ENCODE measurements at regions not wholly inside any gene's neighbourhood (a gene's known extent, or its start where the extent isn't known, plus 50 kb on each side); places are given as distances from the start of the nearest gene placed in this dataset.
"Not testable (repeated sequence)": the region's sequence is repeated elsewhere in the genome, so short reads cannot be mapped to it uniquely, and the experiment has no call there.

GRCh38 chr2:64876137-64876647 lies 113.0 kb upstream of the SLC1A4 start:
- DNase-seq, result no peak

- DNase-seq, result no peak
Measured at GRCh38 chr2:64879745-64880144, 109.5 kb upstream of the SLC1A4 start.

DNA sequence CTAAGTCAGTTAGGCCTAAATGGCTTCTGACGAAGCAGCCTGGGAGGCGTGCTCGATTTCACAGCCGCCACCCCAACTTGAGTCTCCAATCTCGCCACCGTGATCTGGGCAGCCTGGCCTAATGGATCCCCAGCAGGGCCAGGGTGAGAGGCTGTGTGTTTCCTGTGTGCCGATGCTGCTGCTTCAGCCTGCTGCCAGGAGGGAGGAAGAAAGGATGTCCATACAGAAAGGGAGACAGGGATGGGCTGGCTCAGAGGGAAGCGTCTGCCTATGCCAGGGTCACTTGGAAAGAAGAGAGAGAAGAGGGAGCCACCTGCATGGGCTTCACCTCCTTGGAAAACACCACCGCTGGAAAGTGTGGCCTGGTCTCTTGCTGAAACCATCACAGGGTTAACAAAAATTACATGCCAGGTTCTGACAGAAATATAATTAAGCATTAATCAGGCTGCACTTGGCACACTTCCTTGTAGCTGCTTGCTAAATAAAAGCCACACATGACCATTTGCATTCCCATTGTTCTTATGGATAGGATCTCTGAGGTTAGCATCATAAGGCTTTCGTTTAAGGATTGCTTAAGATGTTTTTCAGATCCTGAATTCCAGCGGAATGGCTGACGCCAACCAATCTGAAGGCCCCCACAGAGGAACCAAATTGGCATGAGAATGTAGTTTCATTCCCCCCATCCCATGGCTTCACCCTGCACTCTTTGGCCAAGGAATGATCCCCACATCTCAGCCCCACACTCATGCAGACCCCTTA lies 108.8 kb upstream of the SLC1A4 start:
- no peak for DNase-seq

- DNase-seq, result no peak
Measured at GRCh38 chr2:64881037-64881492, 108.1 kb upstream of the SLC1A4 start.

- no peak for DNase-seq
Measured at GRCh38 chr2:64887565-64887964, 101.6 kb upstream of the SLC1A4 start.

DNA sequence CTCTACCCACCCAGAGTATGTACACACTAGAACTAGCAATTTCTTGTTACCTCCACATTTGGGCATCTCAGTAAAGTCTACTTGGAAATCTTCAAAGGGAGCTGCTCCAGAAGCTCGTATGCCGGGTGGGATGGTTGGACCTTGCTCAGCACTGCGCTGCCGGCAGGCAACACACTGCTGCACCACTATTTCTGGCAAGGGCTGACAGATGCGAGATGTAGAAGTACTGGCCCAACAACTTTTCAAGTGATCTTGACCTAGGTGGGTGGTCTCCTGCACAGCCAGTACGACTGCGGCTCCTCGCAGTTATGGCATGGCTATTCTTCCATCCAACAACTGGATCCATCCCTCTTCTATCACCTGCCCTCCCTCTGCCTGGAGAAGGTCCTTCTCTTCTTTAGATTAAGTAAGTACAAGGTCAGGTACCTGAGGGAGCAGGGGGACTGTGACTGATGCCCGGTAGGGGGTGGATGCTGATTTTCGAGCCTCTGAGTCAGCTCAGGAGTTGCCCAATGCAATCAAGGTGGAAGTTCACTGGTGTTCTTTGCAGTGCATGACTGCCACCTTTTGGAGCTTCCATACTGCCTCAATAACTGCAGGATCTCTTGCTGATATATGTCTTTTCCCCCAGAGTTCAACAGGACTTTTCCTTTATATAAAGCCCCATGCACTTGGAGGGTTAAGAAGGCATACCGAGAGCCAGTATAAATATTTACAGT lies 100.4 kb upstream of the SLC1A4 start:
- DNase-seq, result no peak

DNA sequence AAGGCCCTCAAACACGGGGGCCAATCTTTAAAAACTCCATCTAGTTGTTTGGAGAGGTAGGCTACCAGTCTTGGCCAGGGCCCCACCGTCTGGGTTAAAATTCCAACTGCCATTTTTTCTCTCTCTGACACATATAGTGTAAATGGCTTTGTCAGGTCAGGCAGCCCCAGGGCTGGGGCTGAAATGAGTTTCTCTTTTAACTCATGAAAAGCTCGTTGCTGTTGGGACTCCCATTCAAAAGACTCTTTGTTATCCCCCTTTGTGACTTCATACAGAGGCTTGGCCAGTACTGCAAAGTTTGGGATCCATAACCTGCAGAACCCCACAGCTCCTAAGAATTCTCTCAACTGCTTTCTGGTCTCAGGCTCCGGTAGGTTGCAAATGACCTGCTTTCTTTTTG lies 99.4 kb upstream of the SLC1A4 start:
- DNase-seq, result no peak

GRCh38 chr2:64896572-64896971 lies 92.6 kb upstream of the SLC1A4 start:
- not testable (repeated sequence) for DNase-seq

GRCh38 chr2:64899081-64899865 lies 89.9 kb upstream of the SLC1A4 start:
- no peak for DNase-seq

- not testable (repeated sequence) for DNase-seq
Measured at GRCh38 chr2:64899876-64900275, 89.3 kb upstream of the SLC1A4 start.

DNA sequence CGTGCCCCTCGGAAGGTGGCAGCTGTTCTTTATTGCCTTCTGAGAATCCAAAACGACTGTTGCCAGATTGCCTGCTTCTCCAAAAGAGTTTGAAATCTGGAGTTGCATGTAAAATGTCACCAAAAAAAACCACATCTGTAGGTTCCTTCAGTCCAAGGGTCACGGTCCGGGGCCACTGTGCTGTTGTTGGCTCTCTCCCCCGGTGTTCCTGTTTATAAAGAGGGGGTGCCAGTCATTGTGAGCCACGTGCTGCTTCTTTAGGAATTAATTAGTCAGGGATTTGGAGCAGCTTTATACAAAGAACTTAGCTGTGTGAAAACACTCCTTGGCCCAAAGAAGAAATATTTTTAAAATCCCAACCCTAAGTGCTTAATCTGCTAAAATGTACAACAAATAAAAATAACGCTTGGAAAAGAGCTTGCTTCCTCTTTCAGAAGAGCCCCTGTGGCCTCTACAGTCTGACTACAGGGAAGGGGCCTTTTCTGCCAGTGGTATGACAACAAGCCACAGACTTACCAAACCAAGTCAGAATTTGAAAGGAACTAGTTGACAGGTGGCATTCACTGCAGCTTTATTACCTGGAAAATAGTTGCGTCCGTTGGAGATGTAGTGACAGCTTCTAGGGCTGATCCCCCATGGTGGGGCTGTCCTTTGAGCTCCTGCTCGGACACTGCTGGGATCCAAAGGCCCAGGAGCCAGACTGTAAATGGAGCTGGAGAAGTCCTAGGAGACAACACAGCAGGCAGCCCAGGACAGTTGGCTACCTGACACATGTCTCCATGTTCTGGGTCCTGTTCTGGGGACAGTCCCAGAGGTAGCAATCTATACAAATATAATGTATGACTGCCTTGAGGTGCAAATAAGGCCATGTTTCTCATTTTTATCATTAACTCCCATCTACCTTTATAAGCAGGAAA lies 84.5 kb upstream of the SLC1A4 start:
- no peak for DNase-seq

DNA sequence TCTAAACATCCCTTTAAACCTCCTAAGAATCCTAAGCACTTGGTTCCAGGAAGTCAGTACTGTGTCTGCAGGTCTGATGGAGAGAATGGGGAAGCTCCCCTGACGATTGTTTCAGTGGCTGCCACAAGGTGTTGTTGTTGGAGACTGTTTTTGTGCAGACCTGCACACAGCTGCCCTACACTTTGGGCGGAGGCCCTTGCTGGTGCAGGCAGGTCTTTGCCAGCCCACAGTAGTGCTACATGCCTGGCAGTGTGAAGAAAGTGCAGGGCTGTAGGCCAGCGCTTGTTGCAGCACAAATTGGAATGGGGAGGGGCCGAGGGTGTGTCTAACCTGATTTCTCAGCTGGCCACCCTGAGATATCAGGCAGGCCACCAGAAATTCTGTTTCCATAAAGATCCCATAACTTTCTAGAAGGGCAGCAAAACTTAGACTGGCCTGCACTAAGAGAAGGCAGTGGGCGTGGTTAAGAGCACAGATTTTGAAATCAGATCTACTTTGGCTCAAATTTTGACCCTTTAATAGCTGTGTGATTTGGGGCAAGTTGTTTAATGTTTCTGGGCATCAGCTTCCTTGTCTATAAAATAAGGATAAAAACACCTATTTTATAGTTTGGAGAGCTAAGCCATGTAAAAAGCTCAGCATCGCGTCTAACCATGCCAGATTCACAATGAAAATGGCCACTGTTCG lies 83.7 kb upstream of the SLC1A4 start:
- no peak for DNase-seq

- DNase-seq, result no peak
Measured at GRCh38 chr2:64906853-64907536, 82.2 kb upstream of the SLC1A4 start.

DNA sequence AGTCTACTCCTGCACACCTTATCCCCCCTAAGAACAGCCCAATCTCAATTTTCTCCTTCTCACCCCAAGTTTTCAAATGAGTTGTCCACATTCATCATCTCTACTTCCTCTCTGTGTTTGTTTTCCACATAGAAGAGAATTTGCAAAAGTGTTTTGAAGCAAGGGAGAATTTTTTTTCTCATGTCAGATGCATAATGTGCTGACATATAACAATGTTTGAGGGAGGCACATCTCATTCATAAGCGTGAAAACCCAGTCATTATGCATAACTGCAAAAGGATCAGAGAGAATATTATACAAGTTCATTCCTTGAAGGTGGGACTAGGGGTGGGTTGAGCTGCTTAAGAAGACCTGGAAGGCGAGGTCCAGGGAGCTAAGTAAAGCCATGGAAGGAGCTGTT lies 80.8 kb upstream of the SLC1A4 start:
- DNase-seq, result no peak

DNA sequence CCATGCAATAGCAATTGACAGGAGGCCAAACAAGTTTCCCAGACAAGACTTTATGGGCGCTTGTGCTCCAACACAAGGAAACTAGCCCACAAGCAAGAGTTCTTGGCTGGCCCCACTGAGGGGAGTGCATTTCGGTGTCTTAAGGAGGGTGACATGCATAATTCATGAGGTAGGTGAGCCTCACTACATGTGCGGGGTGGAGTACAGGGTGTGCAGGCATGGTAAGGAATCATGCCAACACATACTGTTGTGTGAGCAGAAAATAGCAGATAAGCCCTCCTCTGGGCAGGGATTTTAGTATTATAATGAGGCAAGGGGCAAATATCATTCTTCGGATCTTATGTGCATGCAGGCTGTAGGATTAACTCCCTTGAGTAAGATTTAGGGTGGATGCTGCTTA lies 78.7 kb upstream of the SLC1A4 start:
- DNase-seq, result no peak

DNA sequence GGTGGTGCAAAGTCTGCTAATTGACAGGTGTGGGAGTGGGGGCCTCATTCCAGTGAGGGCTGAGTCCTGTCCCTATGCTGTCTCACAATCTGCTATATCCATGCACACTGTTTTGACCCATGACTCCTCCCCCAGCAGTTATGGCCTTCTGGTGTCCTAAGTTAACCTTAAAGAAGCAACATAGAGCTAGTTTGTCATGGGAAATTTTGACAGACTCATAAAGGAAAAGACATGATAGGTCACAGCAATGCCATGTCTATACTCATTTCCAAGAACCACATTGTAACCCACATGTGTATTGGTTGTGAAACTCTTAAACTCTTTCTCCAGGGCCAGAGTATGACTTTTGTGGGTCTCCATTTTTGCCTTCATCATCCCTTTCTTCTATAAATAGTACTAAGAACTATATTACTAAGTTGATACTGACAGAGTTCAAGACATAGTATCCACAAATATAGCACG lies 78.2 kb upstream of the SLC1A4 start:
- no peak for DNase-seq

GRCh38 chr2:64913357-64913869 lies 75.8 kb upstream of the SLC1A4 start:
- no peak for DNase-seq

DNA sequence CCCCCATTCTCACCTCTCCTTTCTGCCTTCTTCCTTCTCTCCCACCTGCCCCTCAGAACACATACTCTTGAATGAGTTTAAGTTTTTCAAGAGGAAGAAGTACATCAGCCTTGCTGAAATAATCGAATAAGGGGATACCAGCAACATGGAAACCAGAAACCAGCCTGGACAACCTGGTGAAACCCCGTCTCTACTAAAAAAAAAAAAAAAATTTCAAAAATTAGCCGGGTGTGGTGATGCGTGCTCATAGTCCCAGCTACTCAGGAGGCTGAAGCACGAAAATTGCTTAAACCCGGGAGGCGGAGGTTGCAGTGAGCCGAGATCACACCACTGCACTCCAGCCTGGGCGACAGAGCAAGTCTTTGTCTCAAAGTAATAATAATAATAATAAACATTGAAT lies 75.0 kb upstream of the SLC1A4 start:
- DNase-seq, result no peak

DNA sequence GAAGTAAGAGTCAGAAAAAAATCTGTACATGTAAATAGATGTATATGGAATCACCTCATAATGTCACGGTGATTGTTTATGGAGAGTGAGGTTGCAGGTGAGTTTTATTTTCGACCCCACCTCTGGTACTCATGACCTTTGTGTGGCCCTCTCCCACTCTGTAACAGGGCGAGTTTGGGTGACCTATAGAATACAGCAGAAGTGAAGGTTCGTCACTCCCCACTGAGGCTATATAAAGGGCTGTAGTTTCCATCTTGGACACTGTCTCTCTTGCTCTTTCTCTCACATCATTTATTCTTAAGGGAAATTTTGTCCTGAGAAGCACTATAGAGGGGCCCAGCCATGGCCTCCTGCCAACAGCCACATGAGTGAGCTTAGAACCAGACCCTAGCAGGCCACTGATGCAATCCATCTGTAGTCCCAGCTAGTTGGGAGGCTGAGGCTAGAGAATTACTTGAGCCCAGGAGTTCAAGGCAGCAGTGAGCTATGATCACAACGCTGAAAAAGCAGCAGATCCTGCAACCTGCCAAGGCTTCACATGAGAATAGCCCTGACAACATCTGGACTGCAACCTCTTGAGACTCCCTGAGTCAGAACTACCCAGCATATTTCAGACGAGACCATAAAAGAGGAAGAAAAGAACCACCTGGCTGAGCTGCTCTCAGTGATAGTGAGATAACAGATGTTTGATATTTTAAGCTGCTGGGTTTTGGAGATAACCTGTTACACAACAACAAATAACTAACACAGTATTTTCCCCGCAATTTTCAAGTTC lies 74.3 kb upstream of the SLC1A4 start:
- DNase-seq, result peak; percentile 41

All from renal pelvis (tissue), 1 donor.